ENCODE measurements at regions not wholly inside any gene's neighbourhood (a gene's known extent, or its start where the extent isn't known, plus 50 kb on each side); places are given as distances from the start of the nearest gene placed in this dataset.

GRCh38 chr20:7657569-7657968 lies 282.7 kb downstream of the HAO1 start:
- no peak for DNase-seq

GRCh38 chr20:7660165-7660564 lies 280.1 kb downstream of the HAO1 start:
- no peak for DNase-seq

GRCh38 chr20:7665376-7665775 lies 274.9 kb downstream of the HAO1 start:
- DNase-seq, result no peak

DNA sequence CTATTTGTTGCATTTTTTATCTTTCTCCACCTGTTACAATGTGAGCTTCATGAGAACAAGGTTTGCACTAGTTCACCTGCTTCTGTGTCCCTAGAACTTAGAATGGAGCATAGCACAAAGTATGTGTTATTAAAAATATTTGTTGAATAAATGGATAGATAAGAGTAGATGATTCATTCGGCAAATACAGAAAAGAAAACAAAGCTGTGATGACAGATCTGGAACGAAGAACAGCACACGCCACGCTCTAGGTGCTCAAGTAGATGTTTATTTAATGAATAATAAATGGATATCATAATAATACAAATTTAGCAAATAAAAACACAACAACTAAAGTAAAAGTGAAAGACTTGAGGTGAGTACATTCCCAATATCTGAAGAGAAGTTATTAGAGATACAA lies 273.1 kb downstream of the HAO1 start:
- no peak for DNase-seq

- no peak for DNase-seq
Observed at GRCh38 chr20:7672571-7672970, 267.7 kb downstream of the HAO1 start.

GRCh38 chr20:7673841-7674240 lies 266.4 kb downstream of the HAO1 start:
- DNase-seq, result peak; percentile 29 to 65

DNA sequence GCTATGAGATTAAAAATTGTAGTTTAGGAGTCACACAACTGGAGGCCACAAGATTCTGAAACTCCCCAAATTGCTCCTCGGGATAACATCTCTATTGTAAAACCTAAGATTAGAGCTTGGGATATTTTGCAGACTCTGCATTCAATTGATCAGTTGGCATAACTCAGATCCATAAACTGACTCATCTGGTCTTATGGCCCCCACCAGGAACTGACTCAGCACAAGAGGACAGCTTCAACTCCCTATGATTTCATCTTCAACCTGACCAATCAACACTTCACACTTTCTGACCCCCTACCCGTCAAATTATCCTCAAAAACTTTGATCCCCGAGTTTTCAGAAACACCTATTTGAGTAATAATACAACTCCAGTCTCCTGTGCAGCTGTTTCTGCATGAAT lies 257.3 kb downstream of the HAO1 start:
- DNase-seq, result no peak

DNA sequence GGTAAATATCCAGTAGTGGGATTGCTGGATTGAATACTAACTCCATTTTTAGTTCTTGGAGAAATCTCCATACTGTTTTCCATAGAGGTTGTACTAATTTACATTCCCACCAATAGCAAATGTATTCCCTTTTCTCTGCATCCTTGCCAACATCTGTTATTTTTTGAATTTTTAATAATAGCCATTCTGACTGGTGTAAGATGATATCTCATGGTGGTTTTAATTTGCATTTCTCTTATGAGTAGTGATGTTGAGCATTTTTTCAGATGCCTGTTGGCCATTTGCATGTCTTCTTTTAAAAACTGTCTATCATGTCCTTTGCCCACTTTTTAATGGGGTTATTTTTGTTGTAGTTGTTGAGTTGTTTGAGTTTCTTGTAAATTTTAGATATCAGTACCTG lies 253.2 kb downstream of the HAO1 start:
- no peak for DNase-seq

- DNase-seq, result no peak
Observed at GRCh38 chr20:7689151-7689550, 251.1 kb downstream of the HAO1 start.

GRCh38 chr20:7691647-7692269 lies 248.5 kb downstream of the HAO1 start:
- DNase-seq, result no peak

- DNase-seq, result no peak
Observed at GRCh38 chr20:7692478-7692877, 247.8 kb downstream of the HAO1 start.

DNA sequence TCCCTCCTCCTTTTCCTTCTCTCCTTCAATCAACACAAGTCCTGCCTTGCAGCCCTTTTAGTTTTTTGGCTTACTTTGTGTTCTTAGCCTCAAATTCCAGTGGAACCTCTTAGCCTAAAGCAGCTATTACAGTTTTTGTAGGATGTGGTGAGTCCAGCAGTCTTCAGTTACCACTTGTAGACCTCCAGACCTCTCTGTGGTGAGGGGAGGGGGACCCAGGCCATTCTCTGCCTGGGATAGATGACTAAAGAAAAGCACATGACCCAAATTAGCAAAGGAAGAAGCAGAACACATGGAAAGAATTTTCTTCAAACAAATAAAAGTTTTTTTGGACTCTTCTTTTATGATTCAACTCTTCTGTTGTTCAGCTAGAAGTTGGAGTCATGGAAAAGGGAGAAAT lies 246.5 kb downstream of the HAO1 start:
- DNase-seq, result no peak

DNA sequence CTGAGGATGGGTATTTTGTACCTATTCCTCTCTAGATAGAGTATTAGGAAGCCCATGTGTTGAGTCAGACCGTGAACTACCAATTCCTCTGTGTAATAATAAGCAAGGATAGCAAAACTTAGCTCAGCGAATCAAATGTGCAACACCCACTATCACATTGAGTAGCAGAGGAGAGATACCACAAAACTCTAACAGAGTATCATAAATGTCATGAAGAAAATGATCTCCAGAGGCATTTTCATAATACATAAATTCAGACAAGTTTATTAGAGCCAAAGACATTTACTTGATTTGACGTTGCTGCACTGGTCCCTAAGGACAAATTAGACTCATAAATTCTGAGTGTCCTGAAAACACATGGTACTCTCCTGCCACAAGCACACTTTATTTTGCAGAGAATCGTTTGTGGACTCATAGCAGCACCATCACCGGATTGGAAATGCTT lies 245.2 kb downstream of the HAO1 start:
- no peak for DNase-seq

DNA sequence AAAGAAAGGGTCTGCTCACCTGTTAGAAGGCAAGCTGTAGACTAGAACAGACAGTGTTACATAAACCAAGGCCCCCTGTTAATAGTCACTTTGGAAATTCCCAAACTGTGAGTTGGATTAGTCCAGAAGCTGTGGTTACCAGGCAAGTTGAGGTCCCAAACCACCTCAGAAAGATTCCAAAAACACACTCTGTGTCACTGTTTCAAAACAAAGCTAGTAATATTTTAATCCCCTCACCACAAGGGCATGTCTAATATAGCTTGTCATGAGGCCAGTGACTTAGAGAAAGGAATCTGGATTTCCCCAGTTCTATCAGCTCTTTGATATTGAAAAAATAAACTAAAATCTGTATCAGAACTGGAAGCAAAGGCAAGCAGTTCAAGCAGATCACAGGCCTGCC lies 244.6 kb downstream of the HAO1 start:
- no peak for DNase-seq

- no peak for DNase-seq
Observed at GRCh38 chr20:7696311-7696710, 243.9 kb downstream of the HAO1 start.

DNA sequence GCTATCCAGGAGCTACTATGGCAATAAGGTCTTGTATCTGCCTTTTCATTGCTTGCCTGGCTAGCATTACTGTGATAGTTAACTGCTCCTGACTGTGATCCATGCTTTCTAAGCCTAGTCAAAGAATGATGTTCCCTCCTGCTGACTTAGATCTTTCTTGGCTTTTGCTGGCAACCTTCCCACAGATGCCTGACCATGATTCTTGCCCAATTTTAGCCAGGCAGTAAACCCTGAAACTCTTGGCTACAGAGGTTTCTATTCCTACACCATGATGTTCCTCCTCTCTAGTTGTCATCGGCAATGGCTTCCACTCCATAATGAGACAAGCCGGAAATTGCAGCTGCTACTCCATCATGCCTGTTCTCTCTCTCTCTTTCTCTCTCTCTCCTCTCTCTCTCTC lies 238.1 kb downstream of the HAO1 start:
- DNase-seq, result no peak

GRCh38 chr20:7703551-7703961 lies 236.7 kb downstream of the HAO1 start:
- no peak for DNase-seq

GRCh38 chr20:7703996-7704395 lies 236.3 kb downstream of the HAO1 start:
- DNase-seq, result no peak

GRCh38 chr20:7708112-7708511 lies 232.1 kb downstream of the HAO1 start:
- DNase-seq, result no peak

DNA sequence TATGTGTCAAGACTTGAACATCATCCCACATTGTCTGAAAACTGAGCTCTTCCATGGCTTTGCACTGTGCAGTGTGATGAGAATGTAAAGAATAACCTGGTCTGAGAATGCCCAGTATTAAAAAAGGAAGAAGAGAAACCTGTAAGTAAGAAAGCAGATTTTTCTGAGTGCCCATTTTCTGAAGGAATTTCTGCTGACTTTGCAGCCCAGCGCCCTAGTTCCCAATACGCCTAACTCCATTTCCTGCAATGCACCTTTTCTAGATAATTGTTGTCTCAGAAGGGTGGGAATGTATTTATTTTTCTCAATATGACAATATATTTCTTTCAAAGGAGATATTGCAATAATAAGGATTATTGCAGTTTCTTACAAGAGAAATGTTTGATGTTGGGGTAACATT lies 231.5 kb downstream of the HAO1 start:
- DNase-seq, result no peak

- DNase-seq, result no peak
Observed at GRCh38 chr20:7710440-7710839, 229.8 kb downstream of the HAO1 start.

DNA sequence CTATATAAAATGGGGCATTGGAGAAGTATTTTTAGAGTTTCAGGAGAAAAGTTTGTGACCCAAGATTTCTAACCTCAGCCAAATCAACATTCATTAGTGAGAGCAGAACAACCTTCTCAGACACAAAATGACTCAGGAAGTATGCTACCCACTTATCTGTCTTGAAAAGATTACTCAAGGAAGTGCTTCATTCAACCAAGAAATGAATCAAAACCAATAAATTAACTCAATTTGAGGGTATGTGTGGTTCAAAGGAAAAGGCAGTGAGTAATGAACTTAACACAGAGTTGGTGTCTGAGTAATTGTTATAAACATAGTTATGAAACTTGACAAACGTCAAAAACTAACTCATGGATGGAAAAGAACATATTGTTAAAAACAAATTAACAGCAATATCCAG lies 227.6 kb downstream of the HAO1 start:
- no peak for DNase-seq

GRCh38 chr20:7714549-7714948 lies 225.7 kb downstream of the HAO1 start:
- no peak for DNase-seq

DNA sequence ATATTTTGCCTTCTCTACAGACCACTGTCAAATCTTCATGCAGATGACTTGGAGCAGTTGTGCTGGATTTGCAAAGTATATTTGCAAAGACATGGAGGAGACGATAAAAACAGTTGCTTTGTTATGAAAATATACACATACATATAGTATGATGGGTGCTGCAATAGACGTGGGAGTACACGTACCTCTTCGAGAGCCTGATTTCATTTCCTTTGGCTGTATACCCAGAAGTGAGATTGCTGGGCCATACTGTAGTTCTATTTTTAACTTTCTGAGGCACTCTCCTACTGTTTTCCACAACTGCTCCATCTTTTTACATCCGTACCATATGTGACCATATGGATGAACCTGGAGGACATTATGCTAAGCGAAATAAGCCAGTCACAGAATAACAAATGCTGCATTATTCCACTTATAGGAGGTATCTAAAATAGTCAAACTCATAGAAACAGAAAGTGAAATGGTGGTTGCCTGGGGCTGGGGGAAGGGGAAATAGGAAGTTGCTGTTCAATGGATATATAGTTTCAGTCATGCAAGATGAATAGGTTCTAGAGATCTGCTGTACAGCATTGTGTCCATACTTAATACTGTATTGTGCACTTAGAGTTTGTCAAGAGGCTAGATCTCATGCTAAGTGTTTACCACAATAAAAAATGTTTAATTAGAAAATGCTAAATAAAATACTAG lies 223.8 kb downstream of the HAO1 start:
- peak in 1 of 2 experiments; percentile 14 for DNase-seq

GRCh38 chr20:7722564-7722963 lies 217.7 kb downstream of the HAO1 start:
- DNase-seq, result no peak
